ENCODE measurements at regions not wholly inside any gene's neighbourhood (a gene's known extent, or its start where the extent isn't known, plus 50 kb on each side); places are given as distances from the start of the nearest gene placed in this dataset.
A peak's percentile ranks its signal among the peaks of the same experiment; 100 is the strongest.

DNA sequence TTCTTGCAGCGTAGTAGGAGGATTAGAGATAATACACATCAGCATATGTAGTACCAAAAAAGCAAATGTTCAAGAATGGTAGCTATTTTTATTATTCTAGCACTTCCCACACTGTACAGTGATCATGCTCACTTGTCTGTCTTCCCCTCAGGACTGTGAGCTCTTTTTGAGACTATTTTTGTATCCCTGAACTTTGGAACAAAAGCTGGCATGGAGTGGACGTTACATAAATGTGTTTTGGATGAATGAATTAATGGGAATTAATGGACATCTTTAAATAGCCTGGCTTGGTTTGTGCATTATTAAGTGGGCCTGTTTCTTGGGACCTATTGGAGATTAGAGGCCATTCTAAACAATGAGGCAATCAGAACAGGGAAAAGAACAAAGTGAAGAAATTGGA is 243.7 kb downstream of the CD83 start:
- Histone ChIP-seq H3K36me3 (no peaks in the 10 kb centered on the region), H3K27me3 (ENCODE audit: low read depth) (no peaks in the 10 kb centered on the region), H3K4me1 (peaks cover 45% of the 10 kb centered on the region), H3K4me3 (peak overlapping the region; percentile 37), H3K9me3 (replicated peaks) (no peaks in the 10 kb centered on the region), H3K27ac (replicated peaks) (peak overlapping the region; percentile 87)
- TF ChIP-seq, protein P1, sequence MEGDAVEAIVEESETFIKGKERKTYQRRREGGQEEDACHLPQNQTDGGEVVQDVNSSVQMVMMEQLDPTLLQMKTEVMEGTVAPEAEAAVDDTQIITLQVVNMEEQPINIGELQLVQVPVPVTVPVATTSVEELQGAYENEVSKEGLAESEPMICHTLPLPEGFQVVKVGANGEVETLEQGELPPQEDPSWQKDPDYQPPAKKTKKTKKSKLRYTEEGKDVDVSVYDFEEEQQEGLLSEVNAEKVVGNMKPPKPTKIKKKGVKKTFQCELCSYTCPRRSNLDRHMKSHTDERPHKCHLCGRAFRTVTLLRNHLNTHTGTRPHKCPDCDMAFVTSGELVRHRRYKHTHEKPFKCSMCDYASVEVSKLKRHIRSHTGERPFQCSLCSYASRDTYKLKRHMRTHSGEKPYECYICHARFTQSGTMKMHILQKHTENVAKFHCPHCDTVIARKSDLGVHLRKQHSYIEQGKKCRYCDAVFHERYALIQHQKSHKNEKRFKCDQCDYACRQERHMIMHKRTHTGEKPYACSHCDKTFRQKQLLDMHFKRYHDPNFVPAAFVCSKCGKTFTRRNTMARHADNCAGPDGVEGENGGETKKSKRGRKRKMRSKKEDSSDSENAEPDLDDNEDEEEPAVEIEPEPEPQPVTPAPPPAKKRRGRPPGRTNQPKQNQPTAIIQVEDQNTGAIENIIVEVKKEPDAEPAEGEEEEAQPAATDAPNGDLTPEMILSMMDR (IDR thresholded peaks at IDR 0.05; ENCODE audit: borderline replicate concordance): no peak
- intact Hi-C loops (cut with micrococcal nuclease): no loop called here
- no peak for DNase-seq

DNA sequence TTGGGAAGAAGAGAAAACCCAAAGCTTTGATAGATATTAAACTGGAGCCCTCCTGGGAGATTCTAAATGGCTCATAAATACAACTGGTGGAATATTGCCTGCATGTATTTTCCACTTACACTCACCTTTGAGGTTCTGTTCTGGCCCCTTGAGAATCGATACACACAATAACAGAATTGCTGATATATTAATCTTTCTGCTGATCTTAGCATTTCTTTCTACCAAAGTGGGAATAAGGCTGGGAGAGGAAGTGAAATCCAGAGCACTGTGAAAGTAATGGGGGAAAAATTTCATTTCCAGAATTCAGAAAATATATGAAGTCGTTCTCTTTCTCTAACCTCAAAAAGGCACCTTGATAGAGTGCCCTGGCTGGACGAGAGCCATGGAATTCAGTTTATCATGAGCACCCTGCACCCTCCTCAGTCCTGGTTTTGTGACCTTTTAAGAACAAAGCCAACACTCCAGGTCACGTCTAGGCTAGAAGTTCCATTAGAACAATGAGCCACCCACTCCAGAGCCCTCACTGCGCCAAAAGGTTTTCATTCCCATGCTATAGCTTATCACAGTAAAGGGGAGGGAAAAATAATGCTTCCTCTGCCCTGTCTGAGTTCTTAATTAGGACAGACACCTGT is 244.5 kb downstream of the CD83 start:
- Histone ChIP-seq H3K4me3 (peak overlapping the region; percentile 7), H3K4me1 (peaks cover 52% of the 10 kb centered on the region), H3K27ac (replicated peaks) (peak overlapping the region; percentile 87), H3K27me3 (ENCODE audit: low read depth) (no peaks in the 10 kb centered on the region), H3K9me3 (replicated peaks) (no peaks in the 10 kb centered on the region), H3K36me3 (no peaks in the 10 kb centered on the region)
- TF ChIP-seq, protein P1 (IDR thresholded peaks at IDR 0.05; ENCODE audit: borderline replicate concordance): no peak
- peak; percentile 24 for DNase-seq
- intact Hi-C loops (cut with micrococcal nuclease): no loop called here

DNA sequence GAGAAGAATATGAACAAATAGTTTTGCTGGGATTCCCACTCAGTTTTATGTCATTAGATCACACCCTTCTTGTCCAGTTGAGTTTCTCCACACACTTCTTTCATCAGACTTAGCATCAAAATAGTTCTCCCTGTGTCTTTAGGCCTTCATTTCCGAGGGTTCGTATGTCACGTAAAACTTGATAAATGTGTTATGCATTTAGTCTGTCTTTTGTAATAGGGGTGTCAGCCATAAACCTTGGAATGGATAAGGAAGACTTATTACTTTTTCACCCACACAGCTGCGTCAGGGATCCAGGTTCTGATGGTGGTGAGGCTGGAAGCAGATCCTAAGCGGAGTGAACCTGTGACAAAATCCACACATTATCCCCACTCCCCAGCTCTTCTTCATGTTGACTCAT is 246.8 kb downstream of the CD83 start:
- TF ChIP-seq, protein P1 (IDR thresholded peaks at IDR 0.05; ENCODE audit: borderline replicate concordance): no peak
- Histone ChIP-seq H3K27me3 (ENCODE audit: low read depth) (no peaks in the 10 kb centered on the region), H3K9me3 (replicated peaks) (no peaks in the 10 kb centered on the region), H3K4me3 (no peak overlapping the region), H3K36me3 (no peaks in the 10 kb centered on the region), H3K4me1 (peaks cover 60% of the 10 kb centered on the region), H3K27ac (replicated peaks) (no peak overlapping the region)
- DNase-seq: no peak
- intact Hi-C loops (cut with micrococcal nuclease): no loop called here

DNA sequence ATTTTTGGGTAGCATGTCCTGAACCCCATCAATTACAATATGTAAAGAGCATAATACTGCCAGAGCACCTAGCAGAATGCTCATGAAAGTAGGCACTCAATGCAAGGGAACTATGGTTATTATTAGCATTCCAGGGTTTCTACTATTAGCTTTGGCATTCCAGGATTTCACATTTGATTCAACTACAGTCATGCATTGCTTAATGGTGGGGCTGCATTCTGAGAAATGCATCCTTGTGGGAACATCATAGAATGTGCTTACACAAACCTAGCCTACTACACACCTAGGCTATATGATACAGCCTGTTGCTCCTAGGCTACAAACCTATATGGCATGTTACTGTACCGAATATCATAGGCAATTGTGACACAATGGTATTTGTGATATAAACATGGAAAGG is 247.8 kb downstream of the CD83 start:
- intact Hi-C loops (cut with micrococcal nuclease): no loop called here
- Histone ChIP-seq H3K27me3 (ENCODE audit: low read depth) (no peaks in the 10 kb centered on the region), H3K4me1 (peaks cover 57% of the 10 kb centered on the region), H3K36me3 (no peaks in the 10 kb centered on the region), H3K9me3 (replicated peaks) (no peaks in the 10 kb centered on the region), H3K27ac (replicated peaks) (no peak overlapping the region), H3K4me3 (no peak overlapping the region)
- TF ChIP-seq, protein P1 (IDR thresholded peaks at IDR 0.05; ENCODE audit: borderline replicate concordance): no peak
- DNase-seq: no peak

DNA sequence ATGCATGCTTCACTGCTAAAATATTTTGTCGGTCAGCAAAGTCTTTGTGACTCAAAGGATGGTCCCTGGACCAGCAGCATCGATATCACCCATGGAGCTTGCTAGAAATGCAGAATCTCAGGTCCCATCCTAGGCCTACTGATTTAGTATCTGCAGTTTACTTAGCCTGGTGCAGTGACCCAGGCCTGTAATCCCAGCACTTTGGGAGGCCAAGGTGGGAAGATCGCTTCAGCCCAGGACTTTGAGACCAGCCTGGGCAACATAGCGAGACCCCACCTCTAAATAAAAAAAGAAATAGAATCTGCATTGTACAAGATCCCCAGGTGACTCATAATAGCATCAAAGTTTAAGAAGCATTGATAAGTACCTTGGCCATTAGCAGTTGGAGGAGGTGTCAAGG is 248.7 kb downstream of the CD83 start:
- TF ChIP-seq, protein P1 (IDR thresholded peaks at IDR 0.05; ENCODE audit: borderline replicate concordance): no peak
- Histone ChIP-seq H3K27me3 (ENCODE audit: low read depth) (no peaks in the 10 kb centered on the region), H3K9me3 (replicated peaks) (no peaks in the 10 kb centered on the region), H3K27ac (replicated peaks) (peak overlapping the region; percentile 23), H3K4me3 (no peak overlapping the region), H3K36me3 (no peaks in the 10 kb centered on the region), H3K4me1 (peaks cover 50% of the 10 kb centered on the region)
- DNase-seq: no peak
- intact Hi-C loops (cut with micrococcal nuclease): no loop called here
